HG02885 (cell line): ENCODE measurements at regions not wholly inside any gene's neighbourhood (a gene's known extent, or its start where the extent isn't known, plus 50 kb on each side); places are given as distances from the start of the nearest gene placed in this dataset.
"Not testable (repeated sequence)": the region's sequence is repeated elsewhere in the genome, so short reads cannot be mapped to it uniquely, and the experiment has no call there.

Source experiments
- ATAC-seq: cut with Tn5 transposase; IDR thresholded peaks from one replicate; pipeline ENCODE4 v1.9.1; 2021; ENCODE audit warnings: mild to moderate bottlenecking; ENCODE audit not compliant: unreplicated experiment, poor library complexity

DNA sequence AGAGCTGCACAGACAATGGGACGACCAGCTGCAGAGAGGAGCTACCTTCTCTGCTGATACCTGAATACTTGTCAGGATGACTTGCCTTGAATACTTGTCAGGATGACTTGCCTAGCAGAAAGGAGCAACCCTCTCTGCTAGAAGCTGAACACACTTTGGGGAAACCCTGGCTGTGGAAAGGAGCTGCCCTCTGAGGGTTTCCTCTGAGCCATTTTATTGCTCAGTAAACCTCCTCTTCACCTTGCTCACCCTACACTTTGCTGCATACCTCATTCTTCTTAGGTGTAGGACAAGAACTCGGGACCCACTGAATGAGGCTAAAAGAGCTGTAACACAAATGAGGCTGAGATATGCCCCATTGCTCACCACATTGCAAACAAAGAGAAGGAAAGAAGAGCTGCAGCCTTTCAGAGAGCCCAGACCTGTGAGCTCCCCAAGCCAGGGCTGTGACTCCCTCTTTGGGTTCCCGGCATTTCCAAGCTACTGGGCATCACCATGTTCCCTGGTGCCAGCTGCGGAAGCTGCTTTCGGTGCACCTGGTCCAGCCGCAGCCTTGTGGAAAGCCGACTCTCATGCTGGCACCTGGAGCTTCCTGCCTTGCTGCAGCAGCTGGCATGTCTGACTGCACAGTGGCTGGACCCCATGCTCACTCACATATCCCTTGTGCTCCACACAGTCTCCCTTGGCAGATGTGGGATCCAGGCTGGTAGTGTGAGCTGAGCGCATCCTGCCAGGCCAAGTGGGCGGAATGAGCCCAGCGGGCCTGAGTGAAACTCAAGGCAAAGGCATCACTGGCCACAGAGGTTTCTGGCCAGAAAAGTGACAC, 106.7 kb upstream of the AHI1 start:
- no peak for ATAC-seq

DNA sequence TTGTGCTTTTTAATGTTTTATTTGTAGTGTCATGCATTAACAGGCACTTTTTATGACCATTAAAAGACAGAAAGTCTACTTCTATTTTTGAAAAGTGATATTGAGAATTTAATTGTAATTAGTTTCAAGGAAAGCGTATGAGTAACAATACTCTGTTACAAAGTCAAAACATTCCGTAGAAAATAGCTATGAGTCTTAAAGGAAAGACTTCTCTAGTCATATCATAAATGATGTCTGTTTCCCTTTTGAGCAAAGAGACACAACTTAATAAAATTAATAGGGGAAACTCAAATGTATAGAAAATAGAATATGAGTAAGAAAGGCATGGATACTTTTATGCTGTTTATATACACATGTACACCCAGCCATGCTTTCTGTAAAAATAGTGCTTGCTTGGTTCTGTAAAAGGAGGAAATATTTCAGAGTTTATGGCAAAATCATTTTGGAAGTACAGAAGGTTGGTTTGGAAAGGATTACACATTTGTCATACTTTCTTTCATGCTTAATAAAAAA, 107.8 kb upstream of the AHI1 start:
- ATAC-seq: no peak

DNA sequence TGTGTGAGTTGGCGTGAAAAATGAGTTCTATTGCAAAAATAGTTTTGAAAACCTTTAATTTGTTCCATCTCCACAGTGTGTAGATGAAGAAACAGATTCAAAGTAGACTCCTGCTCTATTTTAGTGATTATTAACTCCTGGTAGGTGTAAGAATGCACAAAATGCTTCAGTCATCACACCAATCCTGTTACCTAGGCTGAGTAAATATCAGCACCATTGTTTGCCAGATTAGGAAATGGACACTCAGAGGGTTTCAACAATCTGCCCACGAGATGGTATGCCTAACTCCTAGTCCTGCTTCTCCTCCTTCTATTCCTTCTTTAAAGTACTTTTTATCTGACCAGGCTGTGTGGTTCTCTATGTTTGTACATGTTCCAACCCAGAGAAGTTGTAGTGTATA, 108.9 kb upstream of the AHI1 start:
- no peak for ATAC-seq

DNA sequence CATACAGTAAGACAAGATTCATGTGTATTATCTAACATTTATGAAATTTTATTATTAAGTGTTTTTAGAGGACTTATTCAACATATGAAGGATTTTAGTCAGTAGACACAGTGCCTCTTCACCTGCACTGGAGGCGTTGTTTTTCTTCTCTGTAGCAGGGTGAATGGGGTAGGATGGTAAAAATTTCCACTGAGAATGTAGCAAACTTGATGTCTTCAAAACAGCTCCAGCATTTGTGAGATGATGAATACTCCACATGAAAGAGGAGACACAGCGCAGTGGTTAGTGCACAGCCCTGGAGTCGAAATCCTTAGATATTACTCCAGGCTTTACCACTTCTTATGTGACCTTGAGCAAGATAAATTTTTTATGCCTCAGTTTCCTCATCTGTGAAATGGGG, 110.5 kb upstream of the AHI1 start:
- no peak for ATAC-seq

DNA sequence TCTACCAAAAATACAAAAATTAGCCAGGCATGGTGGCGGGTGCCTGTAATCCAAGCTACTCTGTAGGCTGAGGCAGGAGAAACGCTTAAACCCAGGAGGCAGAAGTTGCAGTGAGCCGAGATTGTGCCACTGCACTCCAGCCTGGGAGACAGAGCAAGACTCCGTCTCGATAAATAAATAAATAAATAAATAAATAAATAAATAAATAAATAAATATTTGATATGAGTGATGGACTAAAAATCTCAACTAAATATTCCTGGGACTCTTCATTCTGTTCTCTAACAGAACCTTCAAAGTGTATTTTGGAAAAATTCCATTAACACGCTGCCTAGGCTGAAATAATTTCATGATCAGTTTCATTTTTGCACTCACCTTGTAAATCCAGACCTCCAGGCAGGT, 112.7 kb upstream of the AHI1 start:
- ATAC-seq: not testable (repeated sequence)

DNA sequence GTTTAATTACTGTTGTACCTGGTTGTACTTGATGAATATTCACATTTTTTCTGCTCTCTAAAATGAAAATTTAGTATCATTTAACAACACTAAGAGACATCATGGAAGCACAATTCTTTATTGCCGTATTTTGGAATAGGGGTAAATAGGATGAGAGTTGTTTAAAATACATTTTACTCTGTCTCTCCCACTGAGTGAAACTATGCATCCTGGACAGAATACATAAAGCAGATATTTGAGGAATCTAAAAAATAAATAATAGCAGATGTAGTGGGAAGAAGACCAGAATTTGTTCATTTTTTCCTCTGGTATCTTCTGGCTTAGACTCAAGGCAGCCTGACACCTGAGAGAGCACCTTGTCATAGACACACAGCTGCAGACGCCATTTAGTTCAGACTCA, 119.1 kb upstream of the AHI1 start:
- no peak for ATAC-seq

DNA sequence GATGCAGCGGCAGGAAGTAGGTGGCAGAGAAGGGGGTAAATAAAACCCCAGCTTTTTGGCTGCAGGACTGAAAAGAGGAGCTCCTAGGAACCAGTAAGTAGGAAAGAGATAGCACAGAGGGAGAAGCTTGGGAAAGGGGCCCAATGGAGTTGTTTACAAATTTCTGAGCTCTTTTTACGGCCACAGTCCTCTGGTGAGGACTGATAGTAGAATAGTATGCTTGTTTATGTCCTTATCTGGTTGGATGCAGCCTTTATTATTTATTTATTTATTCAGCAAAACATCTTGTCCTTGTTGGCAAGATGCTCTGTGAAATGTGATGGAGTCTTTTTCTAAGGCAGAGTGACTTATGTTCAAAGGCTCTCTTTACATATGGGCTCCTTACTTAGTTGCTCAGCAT, 119.7 kb upstream of the AHI1 start:
- no peak for ATAC-seq

DNA sequence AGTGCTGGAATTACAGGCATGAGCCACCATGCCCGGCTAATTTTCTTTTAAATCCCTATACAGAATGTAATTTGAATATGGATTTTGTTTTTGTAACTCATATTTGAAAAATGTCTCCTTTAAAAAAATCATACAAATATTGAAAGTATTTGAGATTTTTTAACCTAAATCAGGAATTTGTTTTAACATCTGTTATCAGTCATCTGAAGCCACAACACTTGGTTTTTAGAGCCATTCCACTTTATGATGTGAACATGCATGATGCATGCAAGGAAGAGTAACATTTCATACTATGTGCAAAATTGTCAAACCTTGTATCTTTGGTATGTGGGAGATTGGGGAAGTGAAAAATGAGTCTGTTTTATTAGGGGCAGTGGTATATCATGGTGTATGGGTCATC, 124.5 kb upstream of the AHI1 start:
- ATAC-seq: no peak

DNA sequence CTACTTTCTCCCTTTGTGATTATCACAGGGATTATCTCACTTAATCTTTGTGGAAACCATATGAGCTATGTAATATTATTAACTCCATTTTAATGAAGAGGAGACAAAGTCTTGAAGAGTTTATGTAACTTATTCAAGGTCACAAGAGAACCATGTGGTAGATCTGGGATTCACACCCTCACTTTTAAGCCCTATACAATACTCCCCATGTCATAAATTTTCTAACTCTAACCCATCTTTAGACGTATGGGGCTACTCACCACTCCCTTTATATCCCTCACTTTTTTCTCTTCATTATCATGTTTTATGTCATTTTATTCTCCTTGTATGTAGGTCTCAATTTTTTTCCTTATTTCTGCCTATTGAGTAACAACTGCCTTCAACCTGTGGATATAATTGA, 126.4 kb upstream of the AHI1 start:
- ATAC-seq: no peak

DNA sequence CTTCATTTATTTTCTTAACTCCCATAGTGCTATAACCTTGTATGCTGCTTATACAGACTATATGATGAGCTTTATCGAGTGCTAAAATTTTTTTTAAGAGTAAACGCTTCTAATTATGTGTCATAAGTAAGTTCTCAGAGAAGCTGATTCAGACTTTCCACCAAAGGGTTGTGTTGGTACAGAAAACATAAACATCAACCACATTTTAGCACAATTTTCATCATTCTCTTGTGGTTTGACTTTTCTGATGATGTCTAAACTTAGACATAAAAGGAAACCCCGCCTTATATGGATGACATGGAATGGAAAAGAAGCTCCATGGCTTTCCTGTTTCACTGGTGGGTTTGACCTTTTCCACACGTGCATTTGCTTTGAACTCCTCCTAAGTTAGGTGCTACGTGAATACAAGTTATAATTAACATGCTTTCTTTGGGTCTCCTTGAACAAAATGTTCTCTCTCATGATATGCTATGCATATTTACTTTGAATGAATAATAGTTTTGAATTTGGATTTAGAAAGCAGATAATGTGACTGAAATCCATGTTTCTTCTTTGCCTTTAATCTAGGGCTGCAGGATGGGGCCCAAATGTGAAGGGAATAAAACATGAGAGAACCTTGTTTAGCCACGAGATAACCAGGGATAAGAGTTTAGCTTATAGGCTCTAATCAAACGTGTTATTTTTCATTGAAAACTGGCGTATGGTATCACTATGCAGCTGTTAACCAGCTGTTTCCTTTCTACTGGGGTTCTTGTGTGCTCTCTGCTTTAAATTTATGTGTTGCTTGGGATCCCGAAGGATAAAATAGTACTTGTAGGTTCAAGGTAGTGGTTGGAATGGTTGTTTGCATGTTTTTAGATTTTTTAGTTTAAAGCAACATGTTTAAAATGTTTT, 127.1 kb upstream of the AHI1 start:
- peak; percentile 53 for ATAC-seq

DNA sequence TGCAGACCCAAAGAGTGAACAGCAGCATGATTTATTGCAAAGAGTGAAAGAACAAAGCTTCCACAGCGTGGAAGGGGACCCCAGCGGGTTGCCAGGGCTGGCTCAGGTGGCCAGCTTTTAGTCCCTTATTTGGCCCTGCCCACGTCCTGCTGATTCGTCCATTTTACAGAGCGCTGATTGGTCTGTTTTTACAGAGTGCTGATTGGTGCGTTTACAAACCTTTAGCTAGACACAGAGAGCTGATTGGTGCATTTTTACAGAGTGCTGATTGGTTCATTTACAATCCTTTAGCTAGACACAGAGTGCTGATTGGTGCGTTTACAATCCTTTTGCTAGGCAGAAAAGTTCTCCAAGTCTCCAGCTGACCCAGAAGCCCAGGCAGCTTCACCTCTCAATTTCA, 128.5 kb upstream of the AHI1 start:
- ATAC-seq: not testable (repeated sequence)

DNA sequence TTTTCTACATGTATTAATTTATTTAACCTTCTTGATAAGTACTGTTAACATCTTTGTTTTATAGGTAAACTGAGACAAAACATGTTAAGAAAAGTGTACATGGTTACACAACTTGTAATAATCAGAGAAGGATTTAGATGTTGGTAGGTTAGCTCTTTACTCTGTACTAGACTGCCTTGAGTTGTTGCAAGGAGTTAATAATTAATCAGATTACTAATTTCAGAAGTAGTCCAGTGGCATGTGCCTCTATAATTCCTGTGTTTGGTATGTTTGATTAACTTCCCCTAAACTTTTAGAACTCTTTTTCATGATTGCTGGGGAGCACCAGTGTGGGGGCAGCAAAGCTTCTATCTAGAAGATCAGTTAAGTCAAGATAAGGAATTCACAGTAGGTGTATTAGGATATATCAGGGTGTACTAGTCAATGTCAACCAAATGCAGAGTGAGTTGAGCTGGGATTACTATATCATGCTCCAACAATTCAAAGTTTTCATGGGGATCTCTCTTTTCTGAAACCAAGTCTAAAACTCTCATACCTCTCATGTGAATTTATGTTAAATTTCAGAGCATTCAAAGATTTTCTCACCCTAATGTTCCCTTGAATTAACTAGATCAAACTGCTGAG, 129.7 kb upstream of the AHI1 start:
- ATAC-seq: no peak

DNA sequence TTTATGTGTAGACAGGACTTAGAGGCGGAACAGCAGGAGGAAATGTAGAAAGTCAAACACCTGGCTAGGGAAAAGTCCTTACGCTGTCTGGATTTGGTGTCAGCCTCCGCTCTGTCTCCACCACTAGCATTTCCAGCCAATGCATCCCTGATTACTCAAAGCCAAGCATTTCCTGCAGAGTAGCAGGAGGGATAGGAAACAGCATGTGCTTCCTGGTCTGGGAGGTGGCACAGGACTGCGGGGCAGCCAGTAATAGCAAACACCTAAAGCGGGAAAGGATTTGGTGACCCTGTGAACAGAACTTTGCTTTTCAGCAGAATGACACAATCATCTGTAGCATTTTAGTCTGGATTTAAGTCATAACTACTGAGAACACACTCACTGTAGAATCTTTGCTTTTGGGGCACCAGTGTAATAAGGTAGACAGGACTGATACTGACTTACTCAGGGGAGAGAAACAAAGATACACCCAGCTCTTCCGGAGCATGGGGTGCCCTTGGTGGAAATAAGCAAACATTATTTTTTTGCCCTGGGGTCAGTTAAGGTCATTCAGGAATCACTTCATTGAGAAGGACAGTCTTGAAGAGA, 133.3 kb upstream of the AHI1 start:
- no peak for ATAC-seq

DNA sequence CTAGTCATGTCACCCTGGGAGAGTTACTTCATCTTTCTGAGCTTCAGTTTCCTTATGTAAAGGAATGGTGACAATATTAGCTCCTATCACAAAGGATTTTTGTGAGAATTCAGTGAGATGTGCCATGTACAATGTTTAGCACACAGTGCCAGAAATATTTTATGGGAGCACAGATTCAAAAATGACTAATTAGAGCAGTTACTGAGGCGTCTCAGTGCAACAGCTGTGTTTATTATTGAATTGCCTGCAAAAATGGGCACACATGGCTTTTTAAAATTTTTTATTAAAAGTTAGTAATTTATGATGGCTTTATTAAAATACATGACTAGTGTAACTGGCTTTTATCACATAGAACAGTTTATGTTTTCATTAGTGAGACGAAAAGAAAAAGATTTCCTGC, 134.3 kb upstream of the AHI1 start:
- no peak for ATAC-seq

DNA sequence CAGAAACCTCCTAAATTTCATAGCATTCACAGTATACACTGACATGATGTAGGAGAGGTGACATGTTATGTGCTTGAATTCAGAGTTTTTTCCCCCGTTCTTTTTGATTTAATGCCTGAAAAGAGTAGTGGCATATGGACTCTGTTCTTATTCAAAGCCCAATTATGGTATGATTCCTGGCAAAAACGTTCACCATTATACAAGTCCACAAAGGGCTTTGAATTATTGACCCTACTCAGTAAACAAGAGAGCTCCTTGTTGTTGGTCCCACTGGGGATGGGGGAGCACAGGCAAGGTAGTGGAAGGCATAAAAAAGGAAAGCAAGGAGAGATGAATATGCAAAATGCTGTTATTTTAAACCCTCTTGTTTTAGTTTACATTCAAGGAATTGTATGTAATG, 136.0 kb upstream of the AHI1 start:
- no peak for ATAC-seq

DNA sequence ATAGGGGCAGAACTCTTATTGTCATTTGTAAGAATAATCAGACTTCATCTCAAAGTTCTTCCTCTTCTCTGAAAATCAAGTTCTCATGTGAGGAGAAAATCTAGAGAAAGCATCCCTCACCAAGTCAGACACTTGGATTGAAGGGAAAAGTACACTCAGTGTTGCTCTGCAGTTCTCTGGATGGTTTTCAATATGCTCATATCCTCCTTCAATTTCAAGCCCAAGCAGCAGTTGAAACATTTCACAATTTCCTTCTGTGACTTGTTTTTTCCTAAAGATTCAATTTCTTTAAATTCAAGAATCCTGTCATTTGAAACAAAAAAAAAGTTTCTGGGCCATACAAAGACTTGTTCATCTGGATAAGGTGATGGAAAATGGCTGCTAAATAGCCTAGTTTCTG, 140.2 kb upstream of the AHI1 start:
- ATAC-seq: no peak

DNA sequence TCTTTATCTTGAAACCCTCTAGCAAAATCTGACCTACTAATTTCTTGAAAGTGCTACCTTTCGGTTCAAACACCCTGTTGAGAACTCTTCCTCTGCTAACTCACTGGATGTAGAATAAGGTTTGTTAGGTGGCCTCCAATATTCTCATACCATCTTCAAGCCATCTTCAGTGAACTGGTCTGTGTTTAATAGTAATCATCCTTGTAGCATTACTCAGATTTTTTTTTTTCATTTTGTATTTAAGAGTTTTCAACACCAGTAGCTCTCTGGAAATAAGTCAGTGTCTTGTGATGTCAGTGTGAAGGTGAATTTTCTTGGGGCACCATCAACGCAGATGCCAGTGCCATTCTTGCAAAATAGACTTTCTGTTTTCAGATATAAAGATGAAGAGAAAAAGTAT, 140.6 kb upstream of the AHI1 start:
- ATAC-seq: no peak

DNA sequence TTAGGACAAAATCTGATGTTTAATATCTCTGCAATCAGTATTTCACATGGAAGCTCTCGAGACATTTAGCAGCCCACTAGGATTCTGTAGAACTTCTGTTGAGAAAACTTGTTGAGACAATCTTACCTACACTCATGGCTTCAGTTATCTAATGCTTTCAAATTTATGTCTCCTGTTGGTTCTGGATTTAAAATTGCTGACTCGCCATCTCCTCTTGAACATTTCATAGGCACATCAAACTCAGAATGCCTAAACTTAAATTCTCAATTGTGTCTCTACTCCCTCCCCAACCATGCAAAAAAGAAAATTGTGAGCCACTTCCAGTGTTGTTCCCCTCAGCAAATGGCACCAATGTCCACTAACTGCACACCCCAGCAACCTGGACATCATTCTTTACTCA, 142.5 kb upstream of the AHI1 start:
- no peak for ATAC-seq

DNA sequence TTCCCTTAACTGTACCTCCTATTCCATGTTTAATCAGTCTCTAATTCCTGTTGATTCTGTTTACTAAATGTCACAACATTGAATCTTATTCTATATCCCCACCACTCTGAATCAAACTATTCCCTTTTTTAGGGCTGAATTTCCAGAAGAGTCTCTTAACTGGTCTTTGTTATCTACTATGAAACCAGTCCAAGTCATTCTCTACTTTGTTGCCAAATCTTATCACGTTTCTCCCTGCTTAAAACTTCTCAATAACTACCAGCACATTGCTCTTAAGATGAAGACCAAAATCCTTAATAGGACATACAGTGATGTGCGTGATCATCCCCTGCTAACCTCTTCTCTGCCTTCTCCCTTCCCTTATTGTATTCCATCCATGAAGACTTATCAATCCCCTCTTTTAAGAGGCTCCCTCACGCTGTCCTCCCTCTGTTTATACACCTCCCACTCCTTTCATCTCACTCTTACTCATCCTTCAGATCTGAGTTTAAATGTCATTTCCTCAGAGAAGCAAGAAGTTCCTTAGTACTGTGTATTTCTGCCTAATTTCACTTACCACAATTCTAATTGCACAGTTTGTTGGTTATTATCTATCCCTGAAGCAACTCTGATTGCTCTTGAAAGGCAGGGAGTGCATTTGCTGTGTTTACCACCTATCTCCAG, 143.0 kb upstream of the AHI1 start:
- peak; percentile 70 for ATAC-seq

DNA sequence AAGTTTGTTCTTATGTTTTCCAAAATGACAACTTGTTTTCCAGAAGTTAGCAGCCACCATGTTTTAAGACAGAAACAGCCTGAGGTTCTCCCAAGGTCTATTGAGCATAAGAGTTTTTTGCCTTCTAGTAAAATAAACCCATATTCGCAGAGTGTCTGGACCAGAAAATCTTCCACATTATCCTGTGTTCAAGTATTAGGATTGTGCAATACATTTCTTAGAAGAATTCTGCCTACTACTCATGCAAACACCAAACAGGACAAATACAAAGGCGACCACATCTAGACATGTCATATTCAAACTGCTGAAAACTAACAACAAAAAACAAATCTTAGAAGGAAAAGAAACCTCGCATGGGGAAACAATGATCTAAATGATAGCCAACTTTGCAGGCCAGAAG, 145.4 kb upstream of the AHI1 start:
- no peak for ATAC-seq
